GM12878 (cell line): ENCODE measurements at regions not wholly inside any gene's neighbourhood (a gene's known extent, or its start where the extent isn't known, plus 50 kb on each side); places are given as distances from the start of the nearest gene placed in this dataset.

Source experiments
- ATAC-seq: fragments of 200-7000 bp; cut with Tn5 transposase; 3 replicates; pipeline ENCODE4 v1.9.1; 2020; ENCODE audit warnings: mild to moderate bottlenecking, moderate library complexity
- BruUV-seq: library from RNA; stranded (reverse); fragments of 400-500 nt; replicated peaks from 2 replicates; lab custom pipeline; 2021; lab: Mats Ljungman, UMichigan
- CTCF ChIA-PET: fragments of 300-600 bp; sonication (Branson Sonifier 250); formaldehyde crosslinking; extraction: SDS; loops from one replicate; lab custom pipeline; 2021; ENCODE audit warnings: inconsistent platforms; lab: Yijun Ruan, JAX
- POLR2A ChIA-PET: fragments of 350-600 bp; formaldehyde crosslinking; extraction: SDS; loops from one replicate; lab custom pipeline; 2021; ENCODE audit warnings: inconsistent platforms; lab: Charles Lee
- RAD21 ChIA-PET: fragments of 300-600 bp; sonication (Branson Sonifier 250); formaldehyde crosslinking; loops from one replicate; lab custom pipeline; 2023; ENCODE audit warnings: antibody characterized with exemption; ENCODE audit not compliant: unreplicated experiment; lab: Charles Lee
- SMC1A ChIA-PET: fragments of 300-600 bp; sonication (Branson Sonifier 250); formaldehyde crosslinking; loops from one replicate; lab custom pipeline; 2023; ENCODE audit not compliant: unreplicated experiment, uncharacterized antibody; lab: Charles Lee
- DNase-seq: peaks from one replicate; pipeline ENCODE4 v3.0.0-alpha.2; 2011; ENCODE audit warnings: low read depth, low spot score
- FAIRE-seq: peaks from 3 replicates; lab custom pipeline; 2011; peaks lifted over from hg19 to GRCh38; lab: Jason Lieb, UNC
- H2AFZ ChIP-seq: 2 replicates; pipeline ENCODE4 v1.6.0; 2011; ENCODE audit warnings: low read depth, low read length, control low read depth; ENCODE audit not compliant: control insufficient read depth
- H3K27ac ChIP-seq: 2 replicates; pipeline ENCODE4 v1.5.1; 2011; ENCODE audit warnings: control low read depth; ENCODE audit not compliant: control insufficient read depth, insufficient read depth
- H3K27me3 ChIP-seq, 2 experiments: replicated peaks in 1 of 2; 2 replicates each; pipeline versions ENCODE4 v1.6.0 to v1.6.1; 2011; ENCODE audit warnings: low read length in 1 of 2; ENCODE audit not compliant: control insufficient read depth in 2 of 2, insufficient read depth in 2 of 2
- H3K36me3 ChIP-seq, 2 experiments: 2 replicates each; pipeline ENCODE4 v1.5.1; 2011; ENCODE audit warnings: low read length in 1 of 2; ENCODE audit not compliant: control insufficient read depth in 2 of 2, insufficient read depth in 2 of 2
- H3K4me1 ChIP-seq: 2 replicates; pipeline ENCODE4 v1.6.1; 2011; ENCODE audit warnings: mild to moderate bottlenecking, low read length, moderate library complexity, mixed read lengths; ENCODE audit not compliant: control insufficient read depth, insufficient read depth
- H3K4me2 ChIP-seq: 2 replicates; pipeline ENCODE4 v1.6.0; 2011; ENCODE audit warnings: control low read depth; ENCODE audit not compliant: control insufficient read depth, insufficient read depth
- H3K4me3 ChIP-seq: fragments of 200-600 bp; sonication (generic); 2 replicates; pipeline ENCODE4 v1.5.1; 2016
- H3K79me2 ChIP-seq: 2 replicates; pipeline ENCODE4 v1.6.0; 2011; ENCODE audit warnings: low read length; ENCODE audit not compliant: control insufficient read depth, insufficient read depth
- H3K9ac ChIP-seq: 2 replicates; pipeline ENCODE4 v1.8.0; 2011; ENCODE audit warnings: low read length, control low read depth, mixed read lengths; ENCODE audit not compliant: control insufficient read depth, insufficient read depth
- H3K9me3 ChIP-seq: replicated peaks from 3 replicates; pipeline ENCODE4 v1.5.1; 2011; ENCODE audit warnings: mild to moderate bottlenecking, low read length; ENCODE audit not compliant: control insufficient read depth, insufficient read depth
- H4K20me1 ChIP-seq: 2 replicates; pipeline ENCODE4 v1.6.0; 2011; ENCODE audit not compliant: control insufficient read depth, insufficient read depth
- ASH2L ChIP-seq: fragments of 300-600, 200-600 bp; sonication (generic); IDR thresholded peaks from 2 replicates; pipeline ENCODE4 v1.6.1; 2017; ENCODE audit warnings: low read depth, mild to moderate bottlenecking, borderline replicate concordance
- BCL3 ChIP-seq: IDR thresholded peaks from 2 replicates; pipeline ENCODE4 v1.6.1; 2011; ENCODE audit warnings: borderline replicate concordance, low read depth, mild to moderate bottlenecking, moderate library complexity, low read length; ENCODE audit not compliant: insufficient read depth, poor library complexity, severe bottlenecking
- CBX3 ChIP-seq: fragments of 200-600 bp; sonication (generic); IDR thresholded peaks from 2 replicates; pipeline ENCODE4 v1.6.1; 2016; ENCODE audit warnings: low read depth, borderline replicate concordance
- IRF5 ChIP-seq: fragments of 450-650 bp; IDR thresholded peaks from 2 replicates; pipeline ENCODE4 v1.6.1; 2017; ENCODE audit warnings: borderline replicate concordance
- JUND ChIP-seq: IDR thresholded peaks from 2 replicates; pipeline ENCODE4 v1.6.1; 2012; ENCODE audit warnings: low read depth, mild to moderate bottlenecking, low read length, improper control_type of control experiment, moderate library complexity
- REST ChIP-seq: IDR thresholded peaks from 2 replicates; pipeline ENCODE4 v1.6.1; 2012; ENCODE audit warnings: mild to moderate bottlenecking, low read depth, low read length
- SRF ChIP-seq, 2 experiments: IDR thresholded peaks; 2 replicates each; pipeline ENCODE4 v1.6.1; 2011; ENCODE audit warnings: low read depth in 2 of 2, low read length in 2 of 2, mild to moderate bottlenecking in 1 of 2, moderate library complexity in 1 of 2
- USF1 ChIP-seq: IDR thresholded peaks from 2 replicates; pipeline ENCODE4 v1.6.1; 2011; ENCODE audit warnings: borderline replicate concordance, low read depth, mild to moderate bottlenecking, moderate library complexity, mixed read lengths, low read length; ENCODE audit not compliant: insufficient read depth; ENCODE audit errors: extremely low read length
- YY1 ChIP-seq: IDR thresholded peaks from 2 replicates; pipeline ENCODE4 v1.6.1; 2011; ENCODE audit warnings: low read depth, mild to moderate bottlenecking, low read length
- ZNF687 ChIP-seq: fragments of 450-650 bp; IDR thresholded peaks from 2 replicates; pipeline ENCODE4 v1.6.1; 2017; ENCODE audit warnings: mild to moderate bottlenecking, moderate library complexity
- WGBS: methylation state at CpG from one replicate; pipeline ENCODE4 v1.1.6; 2016; ENCODE audit warnings: low lambda C conversion rate; ENCODE audit not compliant: insufficient replicate concordance, insufficient coverage; ENCODE audit errors: missing lambda C conversion rate; 5-methylcytosine and 5-hydroxymethylcytosine counted together
- in situ Hi-C: fragments of 300-500 bp; cut with MboI; formaldehyde crosslinking; loops from 9 replicates; pipeline ENCODE4 v1.14.3; 2018; ENCODE audit warnings: mixed read lengths
- intact Hi-C: fragments of 100-400 bp; cut with micrococcal nuclease; formaldehyde crosslinking; loops from one replicate; pipeline ENCODE4 v1.14.2; 2022; ENCODE audit not compliant: unreplicated experiment

- no peak for TF ChIP-seq IRF5
- no peak for TF ChIP-seq YY1
- TF ChIP-seq USF1 = no peak
- no peak for TF ChIP-seq SRF (IDR thresholded peaks at IDR 0.05; ENCODE audit: low read depth in 2 of 2, low read length in 2 of 2)
- no peak for TF ChIP-seq BCL3
- no peak for TF ChIP-seq ASH2L
- no peak for TF ChIP-seq CBX3
Measured at GRCh38 chr15:97902140-97902780, 58.2 kb upstream of the ARRDC4 start (continued).

- no peaks in the 10 kb centered on the region for H3K27me3 ChIP-seq
- DNase-seq (no peak), ATAC-seq (no peak), FAIRE-seq (no peak)
- H2AFZ ChIP-seq = no peak overlapping the region
- in situ Hi-C loops = loop anchor here (10.0 kb wide), 1 partner anchor 521 kb away; no protein-coding TSS in a partner anchor
- no peak overlapping the region for H3K4me2 ChIP-seq
- no peaks in the 10 kb centered on the region for H3K36me3 ChIP-seq
- H3K4me3 ChIP-seq = no peak overlapping the region
- H3K27ac ChIP-seq = no peak overlapping the region
- no peaks in the 10 kb centered on the region for H3K79me2 ChIP-seq
- RAD21 ChIA-PET = no interaction called here
- no TSS peak for BruUV-seq
- CTCF ChIA-PET = no interaction called here
- intact Hi-C loops = loop anchor here (10.0 kb wide), 1 partner anchor 59 kb away; no protein-coding TSS in a partner anchor
- SMC1A ChIA-PET = no interaction called here
- H3K9ac ChIP-seq = no peak overlapping the region
- H3K9me3 ChIP-seq = no peaks in the 10 kb centered on the region
- WGBS = 8% methylated on average over 2 of the region's 3 CpGs
- no peaks in the 10 kb centered on the region for H3K4me1 ChIP-seq
- no peaks in the 10 kb centered on the region for H4K20me1 ChIP-seq
- POLR2A ChIA-PET = no interaction called here
- TF ChIP-seq ZNF687 = no peak
- no peak for TF ChIP-seq JUND
- TF ChIP-seq REST = no peak
Measured at GRCh38 chr15:97903560-97903959, 56.9 kb upstream of the ARRDC4 start.
